Hepatocyte (in vitro differentiated cells): ENCODE measurements at regions not wholly inside any gene's neighbourhood (a gene's known extent, or its start where the extent isn't known, plus 50 kb on each side); places are given as distances from the start of the nearest gene placed in this dataset.

Source experiments
- DNase-seq: peaks from one replicate; pipeline ENCODE4 v3.0.0-alpha.2; 2016; ENCODE audit warnings: low spot score
- H2AFZ ChIP-seq: fragments of 200-600 bp; sonication (generic); 2 replicates; pipeline ENCODE4 v1.6.0; 2016; ENCODE audit warnings: antibody characterized with exemption, mild to moderate bottlenecking
- H3K27ac ChIP-seq: fragments of 200-600 bp; sonication (generic); 2 replicates; pipeline ENCODE4 v1.5.1; 2016; ENCODE audit warnings: mild to moderate bottlenecking
- H3K27me3 ChIP-seq: fragments of 200-600 bp; sonication (generic); 2 replicates; pipeline ENCODE4 v1.6.1; 2016
- H3K36me3 ChIP-seq: fragments of 200-600 bp; sonication (generic); replicated peaks from 2 replicates; pipeline ENCODE4 v1.5.1; 2016; ENCODE audit warnings: low read depth; ENCODE audit not compliant: insufficient read depth
- H3K4me1 ChIP-seq: fragments of 200-600 bp; sonication (generic); 2 replicates; pipeline ENCODE4 v1.5.1; 2016; ENCODE audit warnings: mild to moderate bottlenecking, moderate library complexity; ENCODE audit not compliant: insufficient read depth
- H3K4me2 ChIP-seq: fragments of 200-600 bp; sonication (generic); 2 replicates; pipeline ENCODE4 v1.6.0; 2016
- H3K4me3 ChIP-seq: fragments of 200-600 bp; sonication (generic); 2 replicates; pipeline ENCODE4 v1.5.1; 2016; ENCODE audit warnings: mild to moderate bottlenecking
- H3K79me2 ChIP-seq: fragments of 200-600 bp; sonication (generic); 2 replicates; pipeline ENCODE4 v1.6.0; 2017; ENCODE audit warnings: mild to moderate bottlenecking
- H3K9me2 ChIP-seq: fragments of 200-600 bp; sonication (generic); replicated peaks from 2 replicates; pipeline ENCODE4 v1.6.0; 2017; ENCODE audit warnings: mild to moderate bottlenecking; ENCODE audit not compliant: insufficient read depth
- H3K9me3 ChIP-seq: fragments of 200-600 bp; sonication (generic); 2 replicates; pipeline ENCODE4 v1.5.1; 2016; ENCODE audit warnings: low read depth, mild to moderate bottlenecking
- H4K20me1 ChIP-seq: fragments of 200-600 bp; sonication (generic); 2 replicates; pipeline ENCODE4 v1.6.0; 2016; ENCODE audit warnings: mild to moderate bottlenecking; ENCODE audit not compliant: insufficient read depth, poor library complexity, severe bottlenecking
- EZH2 ChIP-seq: fragments of 200-600 bp; sonication (generic); IDR thresholded peaks from 2 replicates; pipeline ENCODE4 v1.6.1; 2016; ENCODE audit warnings: antibody characterized with exemption, mild to moderate bottlenecking, borderline replicate concordance
- EZH2phosphoT487 ChIP-seq: fragments of 200-600 bp; sonication (generic); IDR thresholded peaks from one replicate; pipeline ENCODE4 v1.6.1; 2018; ENCODE audit warnings: antibody characterized with exemption, mild to moderate bottlenecking, low read depth, moderate library complexity; ENCODE audit not compliant: unreplicated experiment, severe bottlenecking
- WGBS: methylation state at CpG from one replicate; pipeline ENCODE4 v1.1.6; 2016; ENCODE audit warnings: low lambda C conversion rate; ENCODE audit errors: missing lambda C conversion rate; 5-methylcytosine and 5-hydroxymethylcytosine counted together
- TF ChIP-seq, protein P1 (sequence below): fragments of 200-600 bp; sonication (generic); IDR thresholded peaks from 2 replicates; pipeline ENCODE4 v1.5.1; 2016; ENCODE audit warnings: antibody characterized with exemption, mild to moderate bottlenecking; ENCODE audit not compliant: poor library complexity

DNA sequence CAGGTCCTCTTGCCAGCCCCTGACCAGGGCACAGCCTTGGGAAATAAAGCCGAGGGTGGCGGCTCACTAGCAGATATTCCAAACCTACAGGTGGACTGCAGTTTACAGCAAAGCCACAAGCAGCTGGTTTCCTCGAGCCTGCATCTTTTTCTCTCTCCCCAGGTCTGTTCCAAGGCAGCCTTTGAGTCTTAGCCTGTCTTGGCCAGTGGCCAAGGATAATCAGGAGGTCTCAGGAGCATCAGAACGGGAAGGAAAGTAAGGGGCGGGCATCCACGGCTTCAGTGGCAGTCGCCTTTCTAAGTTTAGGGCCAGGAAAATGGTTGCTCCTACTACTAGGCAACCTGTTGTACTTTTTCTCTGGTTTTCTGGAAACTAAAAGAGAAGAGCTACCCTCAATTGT is 219.7 kb upstream of the ZMIZ1 start:
- no peaks in the 10 kb centered on the region for H3K27me3 ChIP-seq
- H3K4me1 ChIP-seq, result no peaks in the 10 kb centered on the region
- no peaks in the 10 kb centered on the region for H3K9me2 ChIP-seq
- H3K4me3 ChIP-seq, result no peak overlapping the region
- H3K79me2 ChIP-seq, result no peaks in the 10 kb centered on the region
- no peak overlapping the region for H2AFZ ChIP-seq
- TF ChIP-seq EZH2phosphoT487 (no peak), EZH2 (no peak)
- TF ChIP-seq, protein P1, sequence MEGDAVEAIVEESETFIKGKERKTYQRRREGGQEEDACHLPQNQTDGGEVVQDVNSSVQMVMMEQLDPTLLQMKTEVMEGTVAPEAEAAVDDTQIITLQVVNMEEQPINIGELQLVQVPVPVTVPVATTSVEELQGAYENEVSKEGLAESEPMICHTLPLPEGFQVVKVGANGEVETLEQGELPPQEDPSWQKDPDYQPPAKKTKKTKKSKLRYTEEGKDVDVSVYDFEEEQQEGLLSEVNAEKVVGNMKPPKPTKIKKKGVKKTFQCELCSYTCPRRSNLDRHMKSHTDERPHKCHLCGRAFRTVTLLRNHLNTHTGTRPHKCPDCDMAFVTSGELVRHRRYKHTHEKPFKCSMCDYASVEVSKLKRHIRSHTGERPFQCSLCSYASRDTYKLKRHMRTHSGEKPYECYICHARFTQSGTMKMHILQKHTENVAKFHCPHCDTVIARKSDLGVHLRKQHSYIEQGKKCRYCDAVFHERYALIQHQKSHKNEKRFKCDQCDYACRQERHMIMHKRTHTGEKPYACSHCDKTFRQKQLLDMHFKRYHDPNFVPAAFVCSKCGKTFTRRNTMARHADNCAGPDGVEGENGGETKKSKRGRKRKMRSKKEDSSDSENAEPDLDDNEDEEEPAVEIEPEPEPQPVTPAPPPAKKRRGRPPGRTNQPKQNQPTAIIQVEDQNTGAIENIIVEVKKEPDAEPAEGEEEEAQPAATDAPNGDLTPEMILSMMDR, result no peak
- no peak overlapping the region for H3K27ac ChIP-seq
- H3K36me3 ChIP-seq, result no peaks in the 10 kb centered on the region
- no peaks in the 10 kb centered on the region for H4K20me1 ChIP-seq
- WGBS, result 63% methylated on average over 7 of the region's 7 CpGs
- no peak for DNase-seq
- no peak overlapping the region for H3K4me2 ChIP-seq
- no peaks in the 10 kb centered on the region for H3K9me3 ChIP-seq

DNA sequence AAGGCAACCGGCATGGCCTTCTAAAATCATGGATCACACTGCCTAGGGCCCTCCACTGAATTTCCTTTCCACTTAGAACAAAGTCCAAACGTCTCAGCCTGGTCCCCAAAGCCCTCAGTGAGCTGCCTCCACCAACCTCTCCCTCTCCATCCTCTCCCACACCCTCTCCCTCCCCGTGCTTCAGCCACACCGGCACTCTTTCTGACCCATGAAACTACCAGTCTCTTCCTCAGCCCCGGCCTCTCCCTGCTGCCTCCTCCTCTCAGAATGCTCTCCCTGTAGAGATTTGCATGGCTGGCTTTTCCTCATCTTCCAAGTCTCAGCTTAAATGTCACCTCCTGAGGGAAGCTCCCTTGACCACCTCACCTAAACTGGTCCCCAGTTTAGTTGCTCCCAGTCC is 219.0 kb upstream of the ZMIZ1 start:
- Histone ChIP-seq H3K36me3 (no peaks in the 10 kb centered on the region), H4K20me1 (no peaks in the 10 kb centered on the region), H3K27ac (no peak overlapping the region), H3K4me3 (no peak overlapping the region), H3K79me2 (no peaks in the 10 kb centered on the region), H3K27me3 (no peaks in the 10 kb centered on the region), H3K9me3 (no peaks in the 10 kb centered on the region), H3K4me2 (no peak overlapping the region), H3K9me2 (no peaks in the 10 kb centered on the region), H3K4me1 (no peaks in the 10 kb centered on the region), H2AFZ (no peak overlapping the region)
- no peak for DNase-seq
- WGBS, result 84% methylated on average over 5 of the region's 5 CpGs
- TF ChIP-seq EZH2phosphoT487 (no peak), EZH2 (no peak)
- TF ChIP-seq, protein P1, result no peak

DNA sequence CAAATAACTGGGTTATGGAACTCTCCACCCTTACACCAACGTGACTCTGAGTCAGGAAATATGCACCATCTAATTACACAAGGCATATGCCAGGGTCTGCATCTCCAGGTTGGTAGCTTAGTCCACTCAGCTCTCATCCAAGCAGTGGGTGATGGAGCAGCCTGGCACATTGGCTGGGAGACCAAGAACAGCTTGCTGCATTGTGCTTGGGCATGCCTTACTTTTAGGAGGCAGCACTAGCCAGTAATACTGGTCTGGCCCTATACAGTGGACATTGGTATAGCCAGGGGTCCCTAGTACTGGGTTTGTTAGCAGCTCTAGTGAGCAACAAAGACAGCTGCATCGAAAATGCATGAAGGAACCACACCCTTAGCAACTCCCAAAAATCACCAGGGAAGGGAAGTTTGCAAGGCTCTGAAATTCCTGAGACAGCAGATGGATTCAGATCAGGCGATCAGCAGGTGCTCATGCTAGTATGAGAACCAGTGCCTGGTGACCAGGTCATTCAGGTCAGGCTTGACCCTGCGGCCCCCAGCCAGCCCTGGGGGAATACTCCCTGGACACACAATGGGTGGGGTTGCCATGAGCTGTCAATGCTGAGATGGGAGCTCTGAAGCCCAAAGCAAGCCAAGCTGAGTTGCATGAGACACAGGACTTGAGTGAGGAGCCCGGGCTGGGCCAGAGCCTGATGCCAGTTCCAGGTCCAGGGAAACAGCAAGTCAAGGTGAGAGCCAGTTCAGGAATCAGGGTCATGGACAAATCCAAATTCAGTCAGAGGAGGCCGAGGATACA is 217.9 kb upstream of the ZMIZ1 start:
- H3K4me1 ChIP-seq, result no peaks in the 10 kb centered on the region
- no peaks in the 10 kb centered on the region for H3K79me2 ChIP-seq
- H3K27ac ChIP-seq, result peak overlapping the region; percentile 22
- 84% methylated on average over 6 of the region's 6 CpGs for WGBS
- DNase-seq, result no peak
- TF ChIP-seq EZH2, result no peak
- TF ChIP-seq, protein P1, result no peak
- TF ChIP-seq EZH2phosphoT487, result no peak
- no peaks in the 10 kb centered on the region for H4K20me1 ChIP-seq
- H3K4me3 ChIP-seq, result no peak overlapping the region
- no peaks in the 10 kb centered on the region for H3K9me3 ChIP-seq
- no peaks in the 10 kb centered on the region for H3K36me3 ChIP-seq
- H3K27me3 ChIP-seq, result no peaks in the 10 kb centered on the region
- H3K9me2 ChIP-seq, result no peaks in the 10 kb centered on the region
- no peak overlapping the region for H2AFZ ChIP-seq
- H3K4me2 ChIP-seq, result no peak overlapping the region
